GM12878 (cell line): ENCODE measurements at regions not wholly inside any gene's neighbourhood (a gene's known extent, or its start where the extent isn't known, plus 50 kb on each side); places are given as distances from the start of the nearest gene placed in this dataset.

Experiments used
- ATAC-seq: fragments of 200-7000 bp; cut with Tn5 transposase; 3 replicates; pipeline ENCODE4 v1.9.1; 2020; ENCODE audit warnings: mild to moderate bottlenecking, moderate library complexity
- BruUV-seq: library from RNA; stranded (reverse); fragments of 400-500 nt; replicated peaks from 2 replicates; lab custom pipeline; 2021; lab: Mats Ljungman, UMichigan
- CTCF ChIA-PET: fragments of 300-600 bp; sonication (Branson Sonifier 250); formaldehyde crosslinking; extraction: SDS; loops from one replicate; lab custom pipeline; 2021; ENCODE audit warnings: inconsistent platforms; lab: Yijun Ruan, JAX
- POLR2A ChIA-PET: fragments of 350-600 bp; formaldehyde crosslinking; extraction: SDS; loops from one replicate; lab custom pipeline; 2021; ENCODE audit warnings: inconsistent platforms; lab: Charles Lee
- RAD21 ChIA-PET: fragments of 300-600 bp; sonication (Branson Sonifier 250); formaldehyde crosslinking; loops from one replicate; lab custom pipeline; 2023; ENCODE audit warnings: antibody characterized with exemption; ENCODE audit not compliant: unreplicated experiment; lab: Charles Lee
- SMC1A ChIA-PET: fragments of 300-600 bp; sonication (Branson Sonifier 250); formaldehyde crosslinking; loops from one replicate; lab custom pipeline; 2023; ENCODE audit not compliant: unreplicated experiment, uncharacterized antibody; lab: Charles Lee
- DNase-seq: peaks from one replicate; pipeline ENCODE4 v3.0.0-alpha.2; 2011; ENCODE audit warnings: low read depth, low spot score
- FAIRE-seq: peaks from 3 replicates; lab custom pipeline; 2011; peaks lifted over from hg19 to GRCh38; lab: Jason Lieb, UNC
- H2AFZ ChIP-seq: 2 replicates; pipeline ENCODE4 v1.6.0; 2011; ENCODE audit warnings: low read depth, low read length, control low read depth; ENCODE audit not compliant: control insufficient read depth
- H3K27ac ChIP-seq: 2 replicates; pipeline ENCODE4 v1.5.1; 2011; ENCODE audit warnings: control low read depth; ENCODE audit not compliant: control insufficient read depth, insufficient read depth
- H3K27me3 ChIP-seq, 2 experiments: replicated peaks in 1 of 2; 2 replicates each; pipeline versions ENCODE4 v1.6.0 to v1.6.1; 2011; ENCODE audit warnings: low read length in 1 of 2; ENCODE audit not compliant: control insufficient read depth in 2 of 2, insufficient read depth in 2 of 2
- H3K36me3 ChIP-seq, 2 experiments: 2 replicates each; pipeline ENCODE4 v1.5.1; 2011; ENCODE audit warnings: low read length in 1 of 2; ENCODE audit not compliant: control insufficient read depth in 2 of 2, insufficient read depth in 2 of 2
- H3K4me1 ChIP-seq: 2 replicates; pipeline ENCODE4 v1.6.1; 2011; ENCODE audit warnings: mild to moderate bottlenecking, low read length, moderate library complexity, mixed read lengths; ENCODE audit not compliant: control insufficient read depth, insufficient read depth
- H3K4me2 ChIP-seq: 2 replicates; pipeline ENCODE4 v1.6.0; 2011; ENCODE audit warnings: control low read depth; ENCODE audit not compliant: control insufficient read depth, insufficient read depth
- H3K4me3 ChIP-seq: fragments of 200-600 bp; sonication (generic); 2 replicates; pipeline ENCODE4 v1.5.1; 2016
- H3K79me2 ChIP-seq: 2 replicates; pipeline ENCODE4 v1.6.0; 2011; ENCODE audit warnings: low read length; ENCODE audit not compliant: control insufficient read depth, insufficient read depth
- H3K9ac ChIP-seq: 2 replicates; pipeline ENCODE4 v1.8.0; 2011; ENCODE audit warnings: low read length, control low read depth, mixed read lengths; ENCODE audit not compliant: control insufficient read depth, insufficient read depth
- H3K9me3 ChIP-seq: replicated peaks from 3 replicates; pipeline ENCODE4 v1.5.1; 2011; ENCODE audit warnings: mild to moderate bottlenecking, low read length; ENCODE audit not compliant: control insufficient read depth, insufficient read depth
- H4K20me1 ChIP-seq: 2 replicates; pipeline ENCODE4 v1.6.0; 2011; ENCODE audit not compliant: control insufficient read depth, insufficient read depth
- ATF7 ChIP-seq: fragments of 450-650 bp; IDR thresholded peaks from 2 replicates; pipeline ENCODE4 v1.6.1; 2016; ENCODE audit warnings: low read depth, mild to moderate bottlenecking
- BMI1 ChIP-seq: fragments of 450-650 bp; IDR thresholded peaks from 2 replicates; pipeline ENCODE4 v1.6.1; 2016; ENCODE audit warnings: mild to moderate bottlenecking, moderate library complexity, borderline replicate concordance
- CBFB ChIP-seq: IDR thresholded peaks from 2 replicates; pipeline ENCODE4 v1.6.1; 2016; ENCODE audit warnings: antibody characterized with exemption, low read depth
- GABPA ChIP-seq: IDR thresholded peaks from 2 replicates; pipeline ENCODE4 v1.6.1; 2014; ENCODE audit warnings: antibody characterized with exemption, low read depth, mild to moderate bottlenecking, inconsistent platforms
- HDAC2 ChIP-seq: fragments of 200-600 bp; sonication (generic); IDR thresholded peaks from 2 replicates; pipeline ENCODE4 v1.6.1; 2017
- JUND ChIP-seq: IDR thresholded peaks from 2 replicates; pipeline ENCODE4 v1.6.1; 2012; ENCODE audit warnings: low read depth, mild to moderate bottlenecking, low read length, improper control_type of control experiment, moderate library complexity
- MYC ChIP-seq: IDR thresholded peaks from 2 replicates; pipeline ENCODE4 v1.6.1; 2011; ENCODE audit warnings: mild to moderate bottlenecking, low read length, moderate library complexity, inconsistent platforms; ENCODE audit not compliant: insufficient read depth, insufficient replicate concordance, insufficient read length, severe bottlenecking
- NRF1 ChIP-seq: conservative IDR thresholded peaks from 2 replicates; pipeline ENCODE4 v1.6.1; 2011; ENCODE audit warnings: mild to moderate bottlenecking, low read depth, low read length, improper control_type of control experiment
- POLR2AphosphoS5 ChIP-seq: IDR thresholded peaks from 2 replicates; pipeline ENCODE4 v1.6.1; 2011; ENCODE audit warnings: mild to moderate bottlenecking, low read length, inconsistent platforms
- PRDM15 ChIP-seq: fragments of 450-650 bp; formaldehyde crosslinking; IDR thresholded peaks from 2 replicates; pipeline ENCODE4 v1.4.0; 2020; ENCODE audit warnings: mild to moderate bottlenecking, moderate library complexity
- RCOR1 ChIP-seq: conservative IDR thresholded peaks from 2 replicates; pipeline ENCODE4 v1.6.1; 2012; ENCODE audit warnings: low read depth, low read length, improper control_type of control experiment
- SIX5 ChIP-seq: IDR thresholded peaks from 2 replicates; pipeline ENCODE4 v1.6.1; 2011; ENCODE audit warnings: mild to moderate bottlenecking, low read depth, low read length, moderate library complexity; ENCODE audit not compliant: severe bottlenecking
- SMARCA5 ChIP-seq: fragments of 450-650 bp; IDR thresholded peaks from 2 replicates; pipeline ENCODE4 v1.6.1; 2017; ENCODE audit warnings: mild to moderate bottlenecking
- SPI1 ChIP-seq: IDR thresholded peaks from 2 replicates; pipeline ENCODE4 v1.6.1; 2011; ENCODE audit warnings: low read depth, mild to moderate bottlenecking, low read length, moderate library complexity, borderline replicate concordance; ENCODE audit not compliant: insufficient read depth
- WGBS: methylation state at CpG from one replicate; pipeline ENCODE4 v1.1.6; 2016; ENCODE audit warnings: low lambda C conversion rate; ENCODE audit not compliant: insufficient replicate concordance, insufficient coverage; ENCODE audit errors: missing lambda C conversion rate; 5-methylcytosine and 5-hydroxymethylcytosine counted together
- in situ Hi-C: fragments of 300-500 bp; cut with MboI; formaldehyde crosslinking; loops from 9 replicates; pipeline ENCODE4 v1.14.3; 2018; ENCODE audit warnings: mixed read lengths
- intact Hi-C: fragments of 100-400 bp; cut with micrococcal nuclease; formaldehyde crosslinking; loops from one replicate; pipeline ENCODE4 v1.14.2; 2022; ENCODE audit not compliant: unreplicated experiment

GRCh38 chr16:88298833-88299745 is 83.7 kb upstream of the ZNF469 start:
- ChIA-PET RAD21 (no interaction called here), SMC1A (no interaction called here), POLR2A (no interaction called here), CTCF (no interaction called here)
- TF ChIP-seq JUND (no peak), SPI1 (no peak), NRF1 (no peak), SIX5 (no peak), MYC (no peak), BMI1 (no peak), HDAC2 (no peak), SMARCA5 (no peak), RCOR1 (no peak), GABPA (no peak), ATF7 (no peak), POLR2AphosphoS5 (no peak), PRDM15 (no peak), CBFB (no peak)
- H3K9me3 ChIP-seq: no peaks in the 10 kb centered on the region
- no peak for DNase-seq
- in situ Hi-C loops: no loop called here
- H3K27me3 ChIP-seq: no peaks in the 10 kb centered on the region; a peak in 1 of 4 replicates
- BruUV-seq: no TSS peak
- WGBS: 13% methylated on average over 14 of the region's 14 CpGs
- no peak for FAIRE-seq
- intact Hi-C loops: no loop called here
- H3K79me2 ChIP-seq: no peaks in the 10 kb centered on the region
- H2AFZ ChIP-seq: no peak overlapping the region
- no peaks in the 10 kb centered on the region for H3K36me3 ChIP-seq
- no peak for ATAC-seq
- H4K20me1 ChIP-seq: no peaks in the 10 kb centered on the region
- H3K27ac ChIP-seq: no peak overlapping the region
- no peak overlapping the region for H3K9ac ChIP-seq
- H3K4me3 ChIP-seq: no peak overlapping the region
- no peak overlapping the region for H3K4me2 ChIP-seq
- no peaks in the 10 kb centered on the region for H3K4me1 ChIP-seq
